DMS79 (cell line): ENCODE measurements at regions not wholly inside any gene's neighbourhood (a gene's known extent, or its start where the extent isn't known, plus 50 kb on each side); places are given as distances from the start of the nearest gene placed in this dataset.

Experiments
- DNase-seq: peaks from one replicate; lab custom pipeline; 2025; lab: John Stamatoyannopoulos, UW

GRCh38 chr11:116162086-116162885 lies 610.5 kb downstream of the BUD13 start:
- DNase-seq, result no peak

GRCh38 chr11:116148645-116149044 lies 624.1 kb downstream of the BUD13 start:
- no peak for DNase-seq

DNA sequence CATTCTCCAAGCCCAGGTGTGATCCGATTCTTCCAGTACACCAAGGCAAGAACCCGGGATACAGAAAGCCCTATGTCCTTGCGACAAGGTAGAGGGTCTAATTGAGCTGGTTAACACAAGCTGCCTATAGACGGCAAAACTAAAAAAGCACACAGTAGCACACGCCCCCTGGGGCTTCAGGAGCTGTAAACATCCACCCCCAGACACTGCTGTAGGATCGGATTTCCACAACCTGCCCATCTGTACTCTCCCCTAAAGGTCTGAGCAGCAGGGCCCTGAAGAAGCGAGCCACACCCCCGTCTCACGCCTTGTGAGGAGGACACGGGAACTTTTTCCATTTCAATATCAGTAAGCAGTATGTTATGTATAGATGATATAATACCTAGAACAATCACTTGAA lies 624.7 kb downstream of the BUD13 start:
- DNase-seq, result peak; percentile 33

DNA sequence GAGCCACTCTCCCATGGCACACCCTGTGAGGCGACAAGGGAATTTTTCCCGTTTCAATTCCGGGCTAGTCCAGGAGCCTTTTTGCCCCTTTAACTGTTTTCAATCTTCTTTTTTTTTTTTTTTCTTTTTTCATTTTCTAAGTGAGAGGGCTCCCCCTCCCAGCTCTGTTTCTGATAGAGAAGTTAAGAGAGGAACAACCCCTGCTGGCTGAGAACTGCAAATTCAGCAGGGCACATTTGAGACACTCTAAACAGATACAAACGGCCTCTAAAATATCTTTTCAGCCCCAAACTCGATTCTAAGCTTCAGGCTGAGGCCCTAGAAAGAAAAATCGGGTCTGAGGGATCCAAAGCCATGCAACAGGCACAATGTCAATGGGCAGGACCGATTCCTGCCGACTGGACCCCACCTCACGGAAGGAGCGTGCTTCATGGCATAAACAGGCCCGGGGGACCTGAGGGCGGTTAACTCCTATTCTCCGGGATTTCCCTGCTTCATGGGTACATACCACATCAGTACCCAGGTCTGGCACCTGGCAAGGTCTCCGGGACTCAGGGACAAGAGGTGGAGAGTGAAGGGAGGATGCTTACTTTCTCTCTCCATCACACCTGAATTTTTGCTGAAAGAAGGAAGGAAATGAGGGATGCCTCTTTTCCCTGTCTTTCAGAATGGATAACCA lies 627.5 kb downstream of the BUD13 start:
- DNase-seq, result no peak

- no peak for DNase-seq
Measured at GRCh38 chr11:116144387-116144958, 628.3 kb downstream of the BUD13 start.

DNA sequence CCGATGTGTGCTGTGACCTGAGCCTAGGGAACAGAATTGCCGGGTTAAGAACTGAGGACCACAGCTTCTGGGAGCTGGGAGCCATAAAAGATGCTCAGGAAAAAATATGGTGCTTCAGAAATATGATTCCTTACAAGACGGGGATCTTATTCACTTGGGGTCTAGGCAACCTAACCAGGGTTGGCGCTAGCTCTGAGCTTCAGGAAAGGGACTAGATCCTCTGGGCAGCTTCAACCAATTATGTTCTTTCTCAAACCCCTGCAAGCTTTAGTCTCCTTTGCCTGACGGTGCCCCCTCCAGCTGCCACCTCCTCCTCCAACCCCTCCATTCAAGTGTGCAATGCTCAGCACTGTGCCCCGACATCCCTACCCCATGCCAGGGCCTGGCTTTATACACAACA lies 634.1 kb upstream of the CADM1 start:
- no peak for DNase-seq

- no peak for DNase-seq
Measured at GRCh38 chr11:116137753-116138152, 633.5 kb upstream of the CADM1 start.

DNA sequence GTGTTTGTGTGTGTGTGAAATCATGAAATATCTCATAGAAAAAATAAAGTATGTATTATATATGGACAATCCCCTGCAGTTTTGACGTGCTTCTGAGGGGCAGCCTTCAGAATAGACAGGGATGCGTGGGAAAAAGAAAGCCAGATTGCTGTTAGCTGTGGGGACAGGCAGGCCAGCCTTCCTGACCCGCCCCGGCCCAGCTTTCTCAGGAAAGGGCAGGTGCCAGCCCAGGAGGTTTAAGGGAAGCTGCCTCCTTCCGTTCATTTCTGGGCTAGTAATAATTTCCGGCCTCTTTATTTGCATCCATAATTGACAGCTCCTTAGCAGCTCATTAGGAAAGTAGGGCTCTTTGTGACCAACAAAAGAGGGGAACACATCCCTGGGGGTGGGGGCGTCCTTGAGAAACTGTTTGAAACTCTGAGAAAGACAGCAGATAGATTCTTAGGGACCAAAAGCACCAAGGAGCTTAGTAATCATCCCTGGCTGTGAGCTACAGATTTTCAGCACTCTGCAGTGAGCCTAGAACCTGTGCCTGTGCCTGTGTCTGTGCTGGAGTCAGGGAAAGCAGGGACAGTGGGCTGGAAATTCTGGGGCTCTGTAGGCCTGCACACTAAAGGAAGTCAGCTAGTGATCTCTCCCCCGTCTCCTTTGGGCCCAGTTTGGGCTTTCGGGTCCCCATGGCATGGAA lies 632.9 kb upstream of the CADM1 start:
- no peak for DNase-seq

- DNase-seq, result no peak
Measured at GRCh38 chr11:116135891-116136290, 631.7 kb upstream of the CADM1 start.

GRCh38 chr11:116134450-116134849 lies 630.2 kb upstream of the CADM1 start:
- no peak for DNase-seq

GRCh38 chr11:116132273-116132978 lies 628.2 kb upstream of the CADM1 start:
- DNase-seq, result no peak

DNA sequence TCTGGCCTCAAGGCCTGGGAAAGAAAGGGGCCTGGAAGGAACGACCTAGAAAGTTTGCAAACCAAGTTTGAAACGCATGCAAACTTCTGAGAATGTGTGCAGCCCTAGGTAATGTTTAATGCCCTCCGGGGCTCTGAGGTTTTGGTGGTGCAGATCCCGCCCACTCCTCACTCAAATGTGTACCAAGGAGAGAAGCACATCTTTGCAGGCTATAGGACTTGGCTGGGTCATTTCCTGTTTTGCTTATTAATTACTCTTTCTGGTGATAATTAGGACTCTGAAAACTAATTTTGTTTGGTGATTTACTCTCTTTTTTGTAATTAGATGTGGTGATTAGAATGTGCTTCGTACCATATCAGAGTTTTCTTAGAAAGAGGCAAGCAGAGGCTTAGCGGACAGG lies 625.9 kb upstream of the CADM1 start:
- DNase-seq, result no peak

DNA sequence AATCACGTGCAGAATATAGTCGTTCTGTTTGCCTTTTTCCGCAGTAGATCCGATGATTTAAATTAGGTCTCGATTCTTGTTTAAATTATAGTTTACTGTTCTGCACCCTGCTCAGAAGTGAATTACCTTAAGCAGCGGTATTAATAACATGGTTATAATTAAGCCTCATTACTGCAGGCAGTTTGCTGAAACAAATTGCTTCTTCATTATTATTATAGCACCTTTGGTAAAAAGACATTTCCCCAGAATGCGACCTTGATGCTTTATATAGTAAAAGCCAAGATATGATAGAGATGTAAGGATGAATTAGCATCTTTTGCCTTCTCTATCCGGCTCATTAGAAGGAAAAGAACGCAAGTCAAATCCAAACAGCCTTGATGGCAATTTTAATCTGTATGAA lies 625.2 kb upstream of the CADM1 start:
- DNase-seq, result no peak

DNA sequence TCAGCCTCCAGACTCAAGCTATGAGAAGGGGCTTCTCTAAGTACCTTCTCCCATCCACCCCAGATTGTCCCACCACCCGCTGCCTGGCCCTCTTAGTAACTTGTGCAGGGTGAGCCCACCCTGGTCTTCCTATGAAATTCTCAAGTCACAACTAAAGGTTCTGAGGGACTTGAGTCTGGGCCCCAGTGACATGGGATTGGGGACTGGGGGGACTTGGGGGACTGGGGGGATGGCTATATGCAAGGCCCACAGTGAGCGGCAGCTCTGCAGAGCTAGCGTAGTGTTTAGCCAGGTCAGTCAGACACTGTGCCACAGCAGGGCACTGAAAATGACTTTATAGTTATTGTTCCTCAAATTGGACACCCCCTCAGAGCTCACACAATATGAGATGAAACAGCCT lies 622.3 kb upstream of the CADM1 start:
- DNase-seq, result no peak

GRCh38 chr11:116124922-116125714 lies 620.9 kb upstream of the CADM1 start:
- DNase-seq, result no peak

DNA sequence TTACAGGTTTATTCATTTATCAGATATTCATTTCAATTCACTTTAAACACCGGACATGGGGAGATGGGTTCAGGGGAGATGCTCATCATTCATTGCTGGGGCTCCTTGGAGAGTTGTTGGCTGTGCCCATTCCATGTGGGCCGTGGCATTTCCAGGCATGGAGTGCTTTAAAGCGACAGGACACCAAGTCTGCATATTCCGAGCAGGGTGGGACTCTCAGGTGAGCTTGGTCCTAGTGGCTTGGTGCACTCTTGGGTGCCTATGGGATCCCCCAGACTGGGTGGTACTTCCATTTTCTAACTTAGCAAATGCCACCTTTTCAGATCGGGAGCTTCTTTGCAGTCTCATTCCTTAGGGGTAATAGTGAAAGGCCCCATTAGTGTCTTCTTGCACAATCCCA lies 619.5 kb upstream of the CADM1 start:
- DNase-seq, result no peak

DNA sequence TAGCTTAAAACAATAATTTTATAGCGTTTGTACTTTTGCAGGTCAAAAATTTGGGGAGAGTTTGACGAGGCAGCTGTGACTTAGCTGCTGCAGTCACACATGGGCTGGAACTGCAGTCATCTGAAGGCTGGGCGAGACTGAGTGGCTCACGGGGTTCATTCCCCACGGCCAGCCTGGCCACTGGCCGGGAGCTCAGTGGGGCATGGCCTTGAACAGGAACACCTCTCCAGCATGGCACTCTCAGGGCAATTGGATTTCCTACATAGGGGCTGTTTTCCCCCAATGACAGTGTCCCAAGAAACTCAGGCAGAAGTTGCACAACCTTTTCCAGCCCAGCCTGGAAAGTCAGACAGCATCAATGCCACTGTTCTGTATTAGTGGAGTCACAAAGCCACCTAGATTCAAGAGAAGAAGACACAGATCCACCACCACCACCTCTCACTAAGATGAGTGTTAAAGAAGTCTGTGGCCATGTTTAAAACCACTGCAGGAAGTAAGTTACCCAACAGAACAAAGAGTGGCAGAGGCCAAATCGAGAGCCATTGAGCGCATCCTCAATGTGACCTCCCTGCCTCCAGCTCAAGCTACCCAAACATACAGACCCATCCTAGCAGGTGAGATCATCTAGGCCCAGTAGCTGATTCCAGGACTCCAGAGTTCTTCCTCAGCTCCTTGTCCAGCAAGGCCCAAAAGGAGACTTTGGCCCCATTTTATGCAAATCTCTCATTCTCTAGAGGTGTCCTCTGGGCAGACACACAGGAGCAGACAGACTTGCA lies 618.7 kb upstream of the CADM1 start:
- no peak for DNase-seq

DNA sequence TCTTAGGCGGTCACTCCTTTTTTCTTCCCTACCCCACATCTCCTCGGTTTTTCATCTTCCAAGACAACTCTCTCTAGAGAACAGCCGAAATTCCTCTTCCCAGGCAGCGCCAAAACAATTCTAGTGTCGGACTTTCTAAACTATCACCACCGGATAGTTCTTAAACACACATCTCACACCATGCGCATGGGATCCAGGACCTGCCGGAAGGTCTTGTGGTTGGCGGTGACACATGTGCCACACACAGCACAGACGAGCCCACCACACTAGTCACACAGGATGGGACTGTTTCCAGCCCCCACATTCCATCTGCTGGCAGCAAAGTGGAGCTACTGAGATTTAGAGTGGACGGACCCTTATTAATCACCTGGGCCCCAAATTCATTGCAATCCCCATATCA lies 614.9 kb upstream of the CADM1 start:
- DNase-seq, result no peak

GRCh38 chr11:116118138-116118470 lies 613.9 kb upstream of the CADM1 start:
- DNase-seq, result no peak

DNA sequence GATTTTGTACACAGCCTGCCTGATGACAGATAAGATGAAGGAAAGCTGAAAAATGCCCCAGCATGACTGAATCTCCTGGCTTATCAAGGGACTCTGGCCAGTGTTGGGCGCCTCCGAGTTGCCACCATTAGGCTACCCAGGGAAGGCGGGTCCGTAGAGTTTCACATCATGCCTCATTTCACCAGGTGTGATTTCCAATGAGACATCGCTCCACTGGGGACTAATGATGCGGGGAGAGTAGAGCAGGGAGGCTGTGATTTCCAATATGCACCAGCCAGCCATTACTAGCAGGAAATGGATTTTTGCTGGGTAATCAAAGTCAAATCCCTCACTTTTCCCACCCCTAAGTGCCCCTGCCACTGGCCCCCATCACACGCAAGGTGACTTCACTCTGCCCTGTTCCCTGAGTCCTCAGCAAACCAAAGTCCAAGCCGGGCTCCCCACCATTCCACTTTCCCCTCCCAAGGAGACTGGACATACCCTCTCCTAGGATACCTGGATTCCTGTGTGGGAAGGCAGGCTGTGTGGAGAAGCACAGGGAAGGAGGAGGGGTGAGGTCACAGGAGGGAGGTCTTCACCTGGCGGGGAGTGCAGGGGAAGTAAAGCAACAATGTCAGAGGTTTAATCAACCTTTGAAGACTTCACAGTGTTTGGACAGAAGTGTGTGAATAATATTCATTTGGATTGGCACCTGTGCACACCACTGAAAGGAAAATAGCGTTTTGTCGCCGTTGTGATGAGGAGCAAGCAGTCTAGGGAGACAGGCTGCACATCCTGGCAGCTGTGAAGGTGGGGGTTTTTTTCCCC lies 613.3 kb upstream of the CADM1 start:
- DNase-seq, result no peak
